HCT116 (cell line): ENCODE measurements at regions not wholly inside any gene's neighbourhood (a gene's known extent, or its start where the extent isn't known, plus 50 kb on each side); places are given as distances from the start of the nearest gene placed in this dataset.

Experiments used
- ATAC-seq: fragments of 200-7000 bp; cut with Tn5 transposase; 2 replicates; pipeline ENCODE4 v1.9.1; 2020; ENCODE audit warnings: mild to moderate bottlenecking, moderate library complexity
- BruUV-seq: library from RNA; stranded (reverse); fragments of 400-500 nt; replicated peaks from 2 replicates; lab custom pipeline; 2021; lab: Mats Ljungman, UMichigan
- CTCF ChIA-PET: fragments of 300-600 bp; sonication (Branson Sonifier 250); formaldehyde crosslinking; loops from one replicate; lab custom pipeline; 2021; ENCODE audit warnings: antibody characterized with exemption; lab: Charles Lee
- POLR2A ChIA-PET: fragments of 300-600, 350-600 bp; sonication (Branson Sonifier 250); formaldehyde crosslinking; loops from one replicate; lab custom pipeline; 2021; ENCODE audit warnings: antibody characterized with exemption; lab: Charles Lee
- RAD21 ChIA-PET, 2 experiments: fragments of 300-600 bp; sonication (Branson Sonifier 250); formaldehyde crosslinking; loops; one replicate each; lab custom pipeline; 2023; ENCODE audit warnings: low total read pairs in 2 of 2; ENCODE audit not compliant: uncharacterized antibody in 2 of 2, unreplicated experiment in 2 of 2, low non-redundant PET in 1 of 2; lab: Charles Lee
- DNase-seq: peaks from one replicate; pipeline ENCODE4 v3.0.0-alpha.2; 2010; ENCODE audit warnings: low read depth, low spot score
- H2AFZ ChIP-seq: fragments of 200-600 bp; shearing (Covaris generic), sonication (generic); 2 replicates; pipeline ENCODE4 v1.6.1; 2017; ENCODE audit warnings: low read depth, mixed run types, mixed read lengths, antibody characterized with exemption, low read length; ENCODE audit not compliant: poor library complexity, severe bottlenecking
- H3K27ac ChIP-seq: 2 replicates; pipeline ENCODE4 v1.5.1; 2012; ENCODE audit warnings: low read depth, low read length
- H3K27me3 ChIP-seq: fragments of 200-600 bp; sonication (generic); 2 replicates; pipeline ENCODE4 v1.6.1; 2016; ENCODE audit warnings: mixed run types, low read length, mixed read lengths; ENCODE audit not compliant: insufficient read depth
- H3K36me3 ChIP-seq, 2 experiments: fragments of 200-500 bp in 1 of 2; fragments of 200-600 bp in 1 of 2; sonication (Bioruptor generic) in 1 of 2; sonication (generic) in 1 of 2; 2 replicates each; pipeline versions ENCODE4 v1.5.1 to v1.6.1; 2014 to 2016; ENCODE audit warnings: low read length in 2 of 2, inconsistent platforms in 1 of 2, mixed read lengths in 1 of 2, mixed run types in 1 of 2; ENCODE audit not compliant: insufficient read depth in 2 of 2, control insufficient read depth in 1 of 2
- H3K4me1 ChIP-seq, 2 experiments: fragments of 200-600 bp in 1 of 2; sonication (generic) in 1 of 2; 2 replicates each; pipeline versions ENCODE4 v1.5.1 to v1.6.1; 2012 to 2017; ENCODE audit warnings: low read length in 2 of 2, inconsistent platforms in 1 of 2, mild to moderate bottlenecking in 1 of 2, mixed read lengths in 1 of 2, mixed run types in 1 of 2, moderate library complexity in 1 of 2; ENCODE audit not compliant: insufficient read depth in 2 of 2, control insufficient read depth in 1 of 2
- H3K4me2 ChIP-seq: fragments of 200-600 bp; sonication (generic); 2 replicates; pipeline ENCODE4 v1.6.1; 2017; ENCODE audit warnings: mixed run types, low read length, mixed read lengths
- H3K4me3 ChIP-seq, 2 experiments: fragments of 200-600 bp in 1 of 2; sonication (generic) in 1 of 2; replicated peaks in 1 of 2; 2 replicates each; pipeline ENCODE4 v1.5.1; 2011 to 2016; ENCODE audit warnings: low read length in 2 of 2, control low read depth in 1 of 2, low read depth in 1 of 2, mild to moderate bottlenecking in 1 of 2, mixed read lengths in 1 of 2, mixed run types in 1 of 2
- H3K79me2 ChIP-seq: fragments of 200-600 bp; sonication (generic); 2 replicates; pipeline ENCODE4 v1.6.1; 2017; ENCODE audit warnings: mild to moderate bottlenecking, mixed run types, low read length, moderate library complexity, mixed read lengths; ENCODE audit not compliant: insufficient read depth
- H3K9ac ChIP-seq: fragments of 200-600 bp; sonication (generic); 2 replicates; pipeline ENCODE4 v1.6.1; 2016; ENCODE audit warnings: low read length, mixed read lengths
- H3K9me2 ChIP-seq: fragments of 200-600 bp; sonication (generic), shearing (Covaris generic); 2 replicates; pipeline ENCODE4 v1.6.1; 2017; ENCODE audit warnings: mixed run types, mild to moderate bottlenecking, moderate library complexity; ENCODE audit not compliant: insufficient read depth
- H3K9me3 ChIP-seq, 2 experiments: fragments of 200-500 bp in 1 of 2; fragments of 200-600 bp in 1 of 2; sonication (Bioruptor generic) in 1 of 2; sonication (generic) in 1 of 2; 2 replicates each; pipeline ENCODE4 v1.6.1; 2014 to 2017; ENCODE audit warnings: low read length in 2 of 2, mixed read lengths in 2 of 2, inconsistent platforms in 1 of 2, low read depth in 1 of 2, mild to moderate bottlenecking in 1 of 2, mixed run types in 1 of 2, moderate library complexity in 1 of 2; ENCODE audit not compliant: control insufficient read depth in 1 of 2, insufficient read depth in 1 of 2
- H4K20me1 ChIP-seq: fragments of 200-600 bp; sonication (generic), shearing (Covaris generic); 2 replicates; pipeline ENCODE4 v1.6.1; 2017; ENCODE audit warnings: mixed run types, mild to moderate bottlenecking, moderate library complexity; ENCODE audit not compliant: insufficient read depth
- ATF3 ChIP-seq: IDR thresholded peaks from 2 replicates; pipeline ENCODE4 v1.6.1; 2012
- CBX3 ChIP-seq: IDR thresholded peaks from 2 replicates; pipeline ENCODE4 v1.6.1; 2012; ENCODE audit warnings: low read depth
- CTCF ChIP-seq, 3 experiments: fragments of 200-600 bp in 1 of 3; sonication (generic) in 1 of 3; IDR thresholded peaks in 2 of 3; conservative IDR thresholded peaks in 1 of 3; 2 replicates each; pipeline ENCODE4 v1.5.1; 2012 to 2017; ENCODE audit warnings: low read depth in 2 of 3, low read length in 2 of 3, antibody characterized with exemption in 1 of 3, borderline replicate concordance in 1 of 3, control low read depth in 1 of 3, mild to moderate bottlenecking in 1 of 3, mixed read lengths in 1 of 3, mixed run types in 1 of 3, moderate library complexity in 1 of 3; ENCODE audit not compliant: insufficient read depth in 1 of 3
- EGR1 ChIP-seq: IDR thresholded peaks from 2 replicates; pipeline ENCODE4 v1.6.1; 2012; ENCODE audit warnings: low read depth
- EZH2 ChIP-seq: fragments of 200-600 bp; sonication (generic); IDR thresholded peaks from 2 replicates; pipeline ENCODE4 v1.6.1; 2017; ENCODE audit warnings: antibody characterized with exemption, mixed run types
- FOSL1 ChIP-seq: IDR thresholded peaks from 2 replicates; pipeline ENCODE4 v1.6.1; 2012; ENCODE audit warnings: low read depth
- JUND ChIP-seq: IDR thresholded peaks from 2 replicates; pipeline ENCODE4 v1.6.1; 2012
- MAX ChIP-seq: IDR thresholded peaks from 2 replicates; pipeline ENCODE4 v1.6.1; 2012
- POLR2A ChIP-seq: IDR thresholded peaks from 2 replicates; pipeline ENCODE4 v1.7.0; 2011; ENCODE audit warnings: borderline replicate concordance; ENCODE audit not compliant: insufficient read depth, insufficient read length; ENCODE audit errors: extremely low read depth
- REST ChIP-seq: IDR thresholded peaks from 2 replicates; pipeline ENCODE4 v1.6.1; 2012; ENCODE audit warnings: low read depth
- SIN3A ChIP-seq: IDR thresholded peaks from 2 replicates; pipeline ENCODE4 v1.6.1; 2012; ENCODE audit warnings: low read depth
- SP1 ChIP-seq: IDR thresholded peaks from 2 replicates; pipeline ENCODE4 v1.6.1; 2012; ENCODE audit warnings: low read depth
- SRF ChIP-seq: IDR thresholded peaks from 2 replicates; pipeline ENCODE4 v1.6.1; 2012; ENCODE audit warnings: low read depth
- TCF7L2 ChIP-seq: IDR thresholded peaks from 2 replicates; pipeline ENCODE4 v1.7.0; 2011; ENCODE audit warnings: borderline replicate concordance, inconsistent platforms; ENCODE audit not compliant: insufficient read depth, insufficient read length; ENCODE audit errors: extremely low read depth
- YY1 ChIP-seq: IDR thresholded peaks from 2 replicates; pipeline ENCODE4 v1.6.1; 2011; ENCODE audit warnings: low read length, low read depth, moderate library complexity, mild to moderate bottlenecking; ENCODE audit not compliant: insufficient replicate concordance; ENCODE audit errors: extremely low read depth
- ZBTB33 ChIP-seq: IDR thresholded peaks from 2 replicates; pipeline ENCODE4 v1.6.1; 2011; ENCODE audit warnings: mild to moderate bottlenecking, low read length, moderate library complexity; ENCODE audit not compliant: insufficient replicate concordance; ENCODE audit errors: extremely low read depth
- ZFX ChIP-seq: fragments of 450-650 bp; IDR thresholded peaks from 2 replicates; pipeline ENCODE4 v1.6.1; 2017
- ZNF274 ChIP-seq: fragments of 200-500 bp; sonication (Bioruptor generic); IDR thresholded peaks from 2 replicates; pipeline ENCODE4 v1.6.1; 2014; ENCODE audit warnings: mild to moderate bottlenecking, low read depth, low read length, inconsistent platforms
- intact Hi-C: fragments of 100-400 bp; cut with micrococcal nuclease; formaldehyde crosslinking; loops from 2 replicates; pipeline ENCODE4 v1.10.0; 2022

GRCh38 chr3:104526901-104527401 lies 839.8 kb upstream of the ALCAM start:
- CTCF ChIA-PET = no interaction called here
- TF ChIP-seq POLR2A = no peak
- no peak for TF ChIP-seq SIN3A
- no peak for TF ChIP-seq EGR1
- no peak for TF ChIP-seq SRF
- no peak for TF ChIP-seq REST
- TF ChIP-seq MAX = no peak
- no peak for TF ChIP-seq FOSL1
- TF ChIP-seq JUND = no peak
- no peak for TF ChIP-seq ZNF274
- TF ChIP-seq TCF7L2 = no peak
- TF ChIP-seq ZFX = no peak
- no peak for TF ChIP-seq CTCF (IDR thresholded peaks at IDR 0.05 in 2 of 3, conservative IDR thresholded peaks at IDR 0.05 in 1 of 3; ENCODE audit: borderline replicate concordance in 1 of 3, insufficient read depth in 1 of 3, low read depth in 2 of 3, low read length in 2 of 3)
- TF ChIP-seq ATF3 = no peak
- no peak for TF ChIP-seq EZH2
- no peak for TF ChIP-seq YY1
- TF ChIP-seq SP1 = no peak
- TF ChIP-seq ZBTB33 = no peak
- no peak for TF ChIP-seq CBX3
- intact Hi-C loops = no loop called here

More at GRCh38 chr3:104526901-104527401, 839.8 kb upstream of the ALCAM start:
- Histone ChIP-seq H4K20me1 (no peaks in the 10 kb centered on the region), H3K9me3 (peaks cover 2 to 5% of the 10 kb centered on the region in 2 experiments; a peak in 2 of 4 replicates), H3K27me3 (no peaks in the 10 kb centered on the region), H3K36me3 (no peaks in the 10 kb centered on the region), H3K4me3 (no peak overlapping the region), H3K4me2 (no peak overlapping the region), H2AFZ (no peak overlapping the region), H3K27ac (no peak overlapping the region), H3K9ac (no peak overlapping the region), H3K4me1 (no peaks in the 10 kb centered on the region), H3K79me2 (no peaks in the 10 kb centered on the region), H3K9me2 (no peaks in the 10 kb centered on the region)
- DNase-seq (no peak), ATAC-seq (no peak)
- ChIA-PET RAD21 (no interaction called here), POLR2A (no interaction called here)
- no TSS peak for BruUV-seq
